HepG2 (cell line): ENCODE measurements at regions not wholly inside any gene's neighbourhood (a gene's known extent, or its start where the extent isn't known, plus 50 kb on each side); places are given as distances from the start of the nearest gene placed in this dataset.

Experiments used
- ATAC-seq: fragments of 200-7000 bp; cut with Tn5 transposase; 3 replicates; pipeline ENCODE4 v1.9.1; 2020; ENCODE audit warnings: mild to moderate bottlenecking, moderate library complexity
- BruUV-seq: library from RNA; stranded (reverse); fragments of 400-500 nt; replicated peaks from 2 replicates; lab custom pipeline; 2021; lab: Mats Ljungman, UMichigan
- CTCF ChIA-PET: fragments of 300-600 bp; formaldehyde crosslinking; extraction: SDS; loops from one replicate; lab custom pipeline; 2021; ENCODE audit warnings: low total read pairs, inconsistent platforms, low intra/inter-chr PET ratio; lab: Yijun Ruan, JAX
- POLR2A ChIA-PET: fragments of 350-600 bp; sonication (Branson Sonifier 250); formaldehyde crosslinking; loops from one replicate; lab custom pipeline; 2020; ENCODE audit warnings: antibody characterized with exemption, inconsistent platforms; lab: Yijun Ruan, JAX
- DNase-seq: peaks from one replicate; pipeline ENCODE4 v3.0.0-alpha.2; 2015; ENCODE audit warnings: low spot score
- FAIRE-seq: peaks from 3 replicates; lab custom pipeline; 2011; peaks lifted over from hg19 to GRCh38; lab: Jason Lieb, UNC
- H2AFZ ChIP-seq: one replicate; pipeline ENCODE4 v1.6.1; 2011; ENCODE audit warnings: low read length, inconsistent platforms
- H3K27ac ChIP-seq: fragments of 300-600 bp; 3 replicates; pipeline ENCODE4 v1.8.0; 2011; ENCODE audit warnings: mixed run types, mild to moderate bottlenecking, mixed read lengths, low read length, inconsistent platforms; ENCODE audit not compliant: insufficient read depth; ENCODE audit errors: extremely low read length
- H3K27me3 ChIP-seq, 2 experiments: fragments of 200-600 bp in 1 of 2; 2 replicates in 1 of 2; 3 replicates in 1 of 2; pipeline versions ENCODE4 v1.6.0 to v1.8.0; 2011; ENCODE audit warnings: low read length in 2 of 2, mild to moderate bottlenecking in 2 of 2, moderate library complexity in 2 of 2, inconsistent platforms in 1 of 2; ENCODE audit not compliant: insufficient read depth in 2 of 2, control insufficient read depth in 1 of 2
- H3K36me3 ChIP-seq, 2 experiments: fragments of 200-600 bp in 1 of 2; replicated peaks in 1 of 2; 2 replicates in 1 of 2; 3 replicates in 1 of 2; pipeline versions ENCODE4 v1.5.1 to v1.8.0; 2011; ENCODE audit warnings: low read length in 2 of 2, inconsistent platforms in 1 of 2; ENCODE audit not compliant: insufficient read depth in 2 of 2, control insufficient read depth in 1 of 2
- H3K4me1 ChIP-seq: 2 replicates; pipeline ENCODE4 v1.5.1; 2012; ENCODE audit warnings: low read length, inconsistent platforms; ENCODE audit not compliant: insufficient read depth
- H3K4me2 ChIP-seq: 2 replicates; pipeline ENCODE4 v1.6.0; 2011; ENCODE audit warnings: low read depth, low read length, inconsistent platforms
- H3K4me3 ChIP-seq, 3 experiments: fragments of 200-600 bp in 1 of 3; sonication (generic), shearing (Covaris generic) in 1 of 3; replicated peaks in 1 of 3; 2 replicates each; pipeline ENCODE4 v1.5.1; 2011 to 2016; ENCODE audit warnings: low read length in 3 of 3, inconsistent platforms in 2 of 3, low read depth in 2 of 3, mild to moderate bottlenecking in 2 of 3, control low read depth in 1 of 3, mixed read lengths in 1 of 3; ENCODE audit not compliant: insufficient read depth in 1 of 3
- H3K79me2 ChIP-seq: one replicate; pipeline ENCODE4 v1.6.1; 2011; ENCODE audit warnings: low read length, inconsistent platforms; ENCODE audit not compliant: insufficient read depth
- H3K9ac ChIP-seq: 2 replicates; pipeline ENCODE4 v1.6.0; 2011; ENCODE audit warnings: mild to moderate bottlenecking, low read depth, low read length, inconsistent platforms; ENCODE audit not compliant: insufficient read depth
- H3K9me3 ChIP-seq: 2 replicates; pipeline ENCODE4 v1.5.1; 2012; ENCODE audit warnings: mild to moderate bottlenecking, low read length
- H4K20me1 ChIP-seq: 2 replicates; pipeline ENCODE4 v1.6.0; 2011; ENCODE audit warnings: inconsistent platforms, mild to moderate bottlenecking, low read length, moderate library complexity; ENCODE audit not compliant: insufficient read depth
- AHR ChIP-seq: IDR thresholded peaks from 2 replicates; pipeline ENCODE4 v1.6.1; 2018; ENCODE audit warnings: missing genetic modification reagents, missing compliant biosample characterization
- FOXK1 ChIP-seq: sonication (generic); formaldehyde crosslinking; IDR thresholded peaks from 2 replicates; pipeline ENCODE4 v1.4.0; 2020; ENCODE audit warnings: low read depth, missing genetic modification reagents, borderline replicate concordance
- NR3C1 ChIP-seq: sonication (generic); formaldehyde crosslinking; IDR thresholded peaks from 2 replicates; pipeline ENCODE4 v1.4.0; 2020; ENCODE audit warnings: missing genetic modification reagents
- PAX8 ChIP-seq: sonication (generic); formaldehyde crosslinking; IDR thresholded peaks from 2 replicates; pipeline ENCODE4 v1.8.0; 2022; ENCODE audit warnings: mild to moderate bottlenecking, missing genetic modification reagents, borderline replicate concordance
- PCBP2 ChIP-seq: fragments of 200-400 bp; formaldehyde crosslinking; optimal IDR thresholded peaks from 2 replicates; pipeline ENCODE3; 2018; ENCODE audit warnings: low read length, low read depth; ENCODE audit not compliant: poor library complexity, severe bottlenecking
- PPARG ChIP-seq: conservative IDR thresholded peaks from 2 replicates; pipeline ENCODE4 v1.6.1; 2016; ENCODE audit warnings: missing biosample characterization, missing genetic modification reagents
- THAP11 ChIP-seq: IDR thresholded peaks from 2 replicates; pipeline ENCODE4 v1.6.1; 2016; ENCODE audit warnings: missing biosample characterization, missing genetic modification reagents
- ZMYM4 ChIP-seq: sonication (generic); formaldehyde crosslinking; IDR thresholded peaks from 2 replicates; pipeline ENCODE4 v1.8.1; 2023; ENCODE audit warnings: mild to moderate bottlenecking, missing genetic modification reagents
- ZNF382 ChIP-seq: sonication (generic); formaldehyde crosslinking; IDR thresholded peaks from 2 replicates; pipeline ENCODE4 v1.5.0; 2020; ENCODE audit warnings: missing genetic modification reagents, mild to moderate bottlenecking, borderline replicate concordance
- ZNF569 ChIP-seq: sonication (generic); formaldehyde crosslinking; IDR thresholded peaks from 2 replicates; pipeline ENCODE4 v1.5.0; 2020; ENCODE audit warnings: mild to moderate bottlenecking, missing genetic modification reagents, moderate library complexity, borderline replicate concordance
- ZNF816 ChIP-seq: sonication (generic); formaldehyde crosslinking; IDR thresholded peaks from 2 replicates; pipeline ENCODE4 v1.8.0; 2022; ENCODE audit warnings: missing genetic modification reagents, mild to moderate bottlenecking, borderline replicate concordance
- WGBS: methylation state at CpG from one replicate; pipeline ENCODE4 v1.1.6; 2017; ENCODE audit warnings: low lambda C conversion rate; 5-methylcytosine and 5-hydroxymethylcytosine counted together
- in situ Hi-C: cut with HindIII; loops from 2 replicates; pipeline ENCODE4 v1.10.0; 2017; ENCODE audit warnings: low pct_unique_long_range_greater_than_20kb; ENCODE audit not compliant: extremely low pct_ligation_motif_present
- intact Hi-C: fragments of 100-400 bp; cut with micrococcal nuclease; formaldehyde crosslinking; loops from one replicate; pipeline ENCODE4 v1.10.0; 2022; ENCODE audit not compliant: unreplicated experiment
- TF ChIP-seq, protein P1 (sequence below): sonication (generic); formaldehyde crosslinking; IDR thresholded peaks from 2 replicates; pipeline ENCODE4 v1.8.1; 2023; ENCODE audit warnings: missing genetic modification reagents, mild to moderate bottlenecking, borderline replicate concordance
- TF ChIP-seq, protein P2 (sequence below), 2 experiments: IDR thresholded peaks; 2 replicates each; pipeline ENCODE4 v1.6.1; 2011 to 2012; ENCODE audit warnings: low read length in 2 of 2, borderline replicate concordance in 1 of 2, low read depth in 1 of 2, mild to moderate bottlenecking in 1 of 2, moderate library complexity in 1 of 2

DNA sequence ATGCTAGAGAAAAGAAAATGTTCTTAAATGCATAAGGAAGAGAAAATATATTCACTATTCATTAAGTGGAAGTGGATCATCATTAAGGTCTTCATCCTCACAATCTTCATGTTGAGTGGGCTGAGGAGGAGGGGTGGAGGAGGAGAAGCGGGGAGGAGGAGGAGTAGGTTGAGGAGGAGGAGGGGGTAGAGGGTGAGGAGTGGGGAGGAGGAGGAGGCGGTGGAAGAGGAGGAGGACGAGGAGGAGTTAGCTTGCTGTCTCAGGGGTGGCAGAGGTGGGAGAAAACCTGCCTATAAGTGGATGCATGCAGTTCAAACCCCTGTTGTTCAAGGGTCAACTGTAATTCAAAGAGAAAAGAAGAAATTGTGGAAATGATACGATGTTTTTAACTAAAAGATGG lies 71.6 kb downstream of the MYEOV start:
- ATAC-seq (no peak), FAIRE-seq (no peak), DNase-seq (no peak)
- H3K79me2 ChIP-seq: no peaks in the 10 kb centered on the region
- H3K4me2 ChIP-seq: no peak overlapping the region
- POLR2A ChIA-PET: no interaction called here
- 12% methylated on average over 4 of the region's 4 CpGs for WGBS
- peaks cover 5% of the 10 kb centered on the region; the same call in 1 of the 2 replicates for H3K9me3 ChIP-seq
- peaks cover 2 to 12% of the 10 kb centered on the region in 2 experiments; a peak in 2 of 5 replicates for H3K27me3 ChIP-seq
- H2AFZ ChIP-seq: no peak overlapping the region
- H3K4me3 ChIP-seq: no peak overlapping the region
- intact Hi-C loops: no loop called here
- peaks cover 12% of the 10 kb centered on the region for H3K4me1 ChIP-seq
- no peaks in the 10 kb centered on the region for H4K20me1 ChIP-seq
- H3K36me3 ChIP-seq: no peaks in the 10 kb centered on the region
- CTCF ChIA-PET: no interaction called here
- H3K27ac ChIP-seq: no peak overlapping the region
- TF ChIP-seq NR3C1 (CRISPR knock-in tag) (no peak), AHR (CRISPR knock-in tag) (no peak), PCBP2 (peak; percentile 75)
- TF ChIP-seq, all 625 proteins: peak for 1
- in situ Hi-C loops: no loop called here
- no TSS peak for BruUV-seq
- no peak overlapping the region for H3K9ac ChIP-seq

DNA sequence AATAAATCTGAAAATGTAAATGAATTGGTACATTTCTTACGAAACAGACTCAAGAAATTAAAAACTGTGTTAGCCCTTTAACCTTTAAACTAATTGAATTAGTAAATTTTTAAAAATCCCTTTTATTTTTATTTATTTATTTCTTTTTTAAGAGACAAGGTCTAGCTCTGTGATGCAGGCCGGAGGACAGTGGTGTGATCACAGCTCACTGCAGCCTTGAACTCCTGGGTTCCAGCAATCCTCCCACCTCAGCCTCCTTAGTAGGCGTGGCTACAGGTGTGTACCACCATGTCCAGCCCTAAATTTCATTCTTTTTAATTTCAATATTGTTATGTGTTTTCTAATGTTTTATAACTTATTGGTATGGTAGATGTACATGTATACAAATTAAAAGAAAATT lies 72.6 kb downstream of the MYEOV start:
- no TSS peak for BruUV-seq
- H3K36me3 ChIP-seq: no peaks in the 10 kb centered on the region
- no peak overlapping the region for H2AFZ ChIP-seq
- FAIRE-seq (no peak), ATAC-seq (no peak), DNase-seq (no peak)
- no peak overlapping the region for H3K27ac ChIP-seq
- H3K79me2 ChIP-seq: no peaks in the 10 kb centered on the region
- peaks cover 2% of the 10 kb centered on the region for H3K4me1 ChIP-seq
- POLR2A ChIA-PET: no interaction called here
- TF ChIP-seq FOXK1 (CRISPR knock-in tag): no peak
- TF ChIP-seq PPARG (CRISPR knock-in tag): no peak
- TF ChIP-seq ZMYM4 (CRISPR knock-in tag): no peak
- no peak for TF ChIP-seq THAP11 (CRISPR knock-in tag)
- TF ChIP-seq ZNF816 (CRISPR knock-in tag): no peak
- TF ChIP-seq, protein P1, sequence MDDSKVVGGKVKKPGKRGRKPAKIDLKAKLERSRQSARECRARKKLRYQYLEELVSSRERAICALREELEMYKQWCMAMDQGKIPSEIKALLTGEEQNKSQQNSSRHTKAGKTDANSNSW (CRISPR knock-in tag): no peak
- TF ChIP-seq, protein P2, sequence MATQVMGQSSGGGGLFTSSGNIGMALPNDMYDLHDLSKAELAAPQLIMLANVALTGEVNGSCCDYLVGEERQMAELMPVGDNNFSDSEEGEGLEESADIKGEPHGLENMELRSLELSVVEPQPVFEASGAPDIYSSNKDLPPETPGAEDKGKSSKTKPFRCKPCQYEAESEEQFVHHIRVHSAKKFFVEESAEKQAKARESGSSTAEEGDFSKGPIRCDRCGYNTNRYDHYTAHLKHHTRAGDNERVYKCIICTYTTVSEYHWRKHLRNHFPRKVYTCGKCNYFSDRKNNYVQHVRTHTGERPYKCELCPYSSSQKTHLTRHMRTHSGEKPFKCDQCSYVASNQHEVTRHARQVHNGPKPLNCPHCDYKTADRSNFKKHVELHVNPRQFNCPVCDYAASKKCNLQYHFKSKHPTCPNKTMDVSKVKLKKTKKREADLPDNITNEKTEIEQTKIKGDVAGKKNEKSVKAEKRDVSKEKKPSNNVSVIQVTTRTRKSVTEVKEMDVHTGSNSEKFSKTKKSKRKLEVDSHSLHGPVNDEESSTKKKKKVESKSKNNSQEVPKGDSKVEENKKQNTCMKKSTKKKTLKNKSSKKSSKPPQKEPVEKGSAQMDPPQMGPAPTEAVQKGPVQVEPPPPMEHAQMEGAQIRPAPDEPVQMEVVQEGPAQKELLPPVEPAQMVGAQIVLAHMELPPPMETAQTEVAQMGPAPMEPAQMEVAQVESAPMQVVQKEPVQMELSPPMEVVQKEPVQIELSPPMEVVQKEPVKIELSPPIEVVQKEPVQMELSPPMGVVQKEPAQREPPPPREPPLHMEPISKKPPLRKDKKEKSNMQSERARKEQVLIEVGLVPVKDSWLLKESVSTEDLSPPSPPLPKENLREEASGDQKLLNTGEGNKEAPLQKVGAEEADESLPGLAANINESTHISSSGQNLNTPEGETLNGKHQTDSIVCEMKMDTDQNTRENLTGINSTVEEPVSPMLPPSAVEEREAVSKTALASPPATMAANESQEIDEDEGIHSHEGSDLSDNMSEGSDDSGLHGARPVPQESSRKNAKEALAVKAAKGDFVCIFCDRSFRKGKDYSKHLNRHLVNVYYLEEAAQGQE (IDR thresholded peaks at IDR 0.05; ENCODE audit: borderline replicate concordance in 1 of 2, low read depth in 1 of 2, low read length in 2 of 2): no peak
- TF ChIP-seq PAX8 (CRISPR knock-in tag): no peak
- no peak for TF ChIP-seq ZNF569 (CRISPR knock-in tag)
- no peak for TF ChIP-seq ZNF382
- no peak overlapping the region for H3K4me2 ChIP-seq
- peaks cover 5% of the 10 kb centered on the region; the same call in 1 of the 2 replicates for H3K9me3 ChIP-seq
- H4K20me1 ChIP-seq: no peaks in the 10 kb centered on the region
- no peak overlapping the region for H3K4me3 ChIP-seq
- in situ Hi-C loops (no loop called here), intact Hi-C loops (no loop called here)
- 55% methylated on average over 3 of the region's 3 CpGs for WGBS
- no peak overlapping the region for H3K9ac ChIP-seq
- H3K27me3 ChIP-seq: peaks cover 2 to 18% of the 10 kb centered on the region in 2 experiments; a peak in 2 of 5 replicates
- CTCF ChIA-PET: no interaction called here
